GM18511 (cell line): ENCODE measurements at regions not wholly inside any gene's neighbourhood (a gene's known extent, or its start where the extent isn't known, plus 50 kb on each side); places are given as distances from the start of the nearest gene placed in this dataset.
"Not testable (repeated sequence)": the region's sequence is repeated elsewhere in the genome, so short reads cannot be mapped to it uniquely, and the experiment has no call there.

Experiments used
- ATAC-seq: cut with Tn5 transposase; IDR thresholded peaks from one replicate; pipeline ENCODE4 v1.9.1; 2021; ENCODE audit warnings: mild to moderate bottlenecking, moderate library complexity; ENCODE audit not compliant: unreplicated experiment

- peak; percentile 94 for ATAC-seq
Measured at GRCh38 chr16:10312784-10313724, 72.8 kb upstream of the ATF7IP2 start.

GRCh38 chr16:10314317-10314716 is 71.5 kb upstream of the ATF7IP2 start:
- no peak for ATAC-seq

- ATAC-seq: no peak
Measured at GRCh38 chr16:10314811-10315210, 71.0 kb upstream of the ATF7IP2 start.

GRCh38 chr16:10317425-10318001 is 68.3 kb upstream of the ATF7IP2 start:
- no peak for ATAC-seq

- ATAC-seq: no peak
Measured at GRCh38 chr16:10318798-10319500, 66.9 kb upstream of the ATF7IP2 start.

- ATAC-seq: no peak
Measured at GRCh38 chr16:10321407-10322387, 64.2 kb upstream of the ATF7IP2 start.

- no peak for ATAC-seq
Measured at GRCh38 chr16:10322723-10323527, 62.9 kb upstream of the ATF7IP2 start.

- no peak for ATAC-seq
Measured at GRCh38 chr16:10323528-10323869, 62.4 kb upstream of the ATF7IP2 start.

- no peak for ATAC-seq
Measured at GRCh38 chr16:10324210-10324609, 61.7 kb upstream of the ATF7IP2 start.

- ATAC-seq: no peak
Measured at GRCh38 chr16:10325783-10326543, 59.9 kb upstream of the ATF7IP2 start.

GRCh38 chr16:10326647-10327046 is 59.2 kb upstream of the ATF7IP2 start:
- no peak for ATAC-seq

- not testable (repeated sequence) for ATAC-seq
Measured at GRCh38 chr16:10328291-10328690, 57.6 kb upstream of the ATF7IP2 start.

- ATAC-seq: no peak
Measured at GRCh38 chr16:10332241-10332640, 53.6 kb upstream of the ATF7IP2 start.

GRCh38 chr16:10332775-10333174 is 53.1 kb upstream of the ATF7IP2 start:
- no peak for ATAC-seq

- no peak for ATAC-seq
Measured at GRCh38 chr16:10333321-10334032, 52.4 kb upstream of the ATF7IP2 start.

- ATAC-seq: no peak
Measured at GRCh38 chr16:10335681-10336080, 50.2 kb upstream of the ATF7IP2 start.
